HEK293 (cell line): ENCODE measurements at regions not wholly inside any gene's neighbourhood (a gene's known extent, or its start where the extent isn't known, plus 50 kb on each side); places are given as distances from the start of the nearest gene placed in this dataset.

ENCODE experiments used
- GFI1B ChIP-seq: fragments of 450-650 bp; formaldehyde crosslinking; IDR thresholded peaks from 2 replicates; pipeline ENCODE4 v1.5.1; 2016; ENCODE audit warnings: missing biosample characterization, missing genetic modification characterization
- KLF16 ChIP-seq: fragments of 450-650 bp; formaldehyde crosslinking; IDR thresholded peaks from 2 replicates; pipeline ENCODE4 v1.5.1; 2017; ENCODE audit warnings: missing biosample characterization, missing genetic modification characterization
- SETDB1 ChIP-seq: IDR thresholded peaks from one replicate; pipeline ENCODE4 v1.6.1; 2017; ENCODE audit warnings: mild to moderate bottlenecking, low read length, moderate library complexity, mixed read lengths; ENCODE audit not compliant: insufficient read length
- TCF7L2 ChIP-seq: IDR thresholded peaks from 2 replicates; pipeline ENCODE4 v1.6.1; 2011; ENCODE audit warnings: low read depth, mild to moderate bottlenecking, inconsistent platforms, low read length, moderate library complexity, borderline replicate concordance
- ZNF416 ChIP-seq: fragments of 450-650 bp; formaldehyde crosslinking; IDR thresholded peaks from 2 replicates; pipeline ENCODE4 v1.5.1; 2016; ENCODE audit warnings: missing biosample characterization, missing genetic modification characterization
- ZNF555 ChIP-seq: fragments of 450-650 bp; formaldehyde crosslinking; conservative IDR thresholded peaks from 2 replicates; pipeline ENCODE4 v1.5.1; 2017; ENCODE audit warnings: missing biosample characterization, mild to moderate bottlenecking, missing genetic modification characterization, inconsistent platforms
- ZNF558 ChIP-seq: fragments of 450-650 bp; formaldehyde crosslinking; IDR thresholded peaks from 2 replicates; pipeline ENCODE4 v1.5.1; 2016; ENCODE audit warnings: missing biosample characterization, missing genetic modification characterization
- ZSCAN30 ChIP-seq: fragments of 450-650 bp; IDR thresholded peaks from 2 replicates; pipeline ENCODE4 v1.5.1; 2018; ENCODE audit warnings: missing biosample characterization, mild to moderate bottlenecking, missing genetic modification characterization, moderate library complexity
- TF ChIP-seq, protein P1 (sequence below): fragments of 450-650 bp; formaldehyde crosslinking; IDR thresholded peaks from 2 replicates; pipeline ENCODE4 v1.5.1; 2016; ENCODE audit warnings: missing biosample characterization, missing genetic modification characterization
- TF ChIP-seq, protein P2 (sequence below): fragments of 450-650 bp; formaldehyde crosslinking; IDR thresholded peaks from 2 replicates; pipeline ENCODE4 v1.5.1; 2016; ENCODE audit warnings: missing biosample characterization, missing genetic modification characterization
- TF ChIP-seq, protein P3 (sequence below): fragments of 450-650 bp; formaldehyde crosslinking; IDR thresholded peaks from 2 replicates; pipeline ENCODE4 v1.5.1; 2016; ENCODE audit warnings: missing biosample characterization, missing genetic modification characterization, low read depth

DNA sequence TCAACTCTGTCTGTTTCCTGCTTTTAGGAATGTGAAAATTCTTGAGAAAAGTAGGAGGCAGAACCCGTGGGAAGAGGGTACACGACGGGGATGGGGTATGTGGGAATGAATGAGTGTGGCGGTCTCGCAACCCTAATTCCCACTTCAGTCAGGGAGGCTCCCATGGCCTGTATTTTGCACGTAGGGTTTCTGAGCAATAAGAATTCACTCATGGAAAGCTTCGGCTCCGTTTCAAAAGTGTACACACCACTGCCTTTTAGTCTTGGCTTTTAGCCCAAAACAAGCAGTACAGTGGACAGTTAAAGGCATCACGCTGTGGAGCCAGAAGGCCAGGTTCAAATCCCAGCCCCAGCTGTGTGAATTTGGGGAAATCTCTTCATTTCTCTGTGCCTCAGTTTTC is 116.7 kb downstream of the MN1 start:
- TF ChIP-seq, protein P1, sequence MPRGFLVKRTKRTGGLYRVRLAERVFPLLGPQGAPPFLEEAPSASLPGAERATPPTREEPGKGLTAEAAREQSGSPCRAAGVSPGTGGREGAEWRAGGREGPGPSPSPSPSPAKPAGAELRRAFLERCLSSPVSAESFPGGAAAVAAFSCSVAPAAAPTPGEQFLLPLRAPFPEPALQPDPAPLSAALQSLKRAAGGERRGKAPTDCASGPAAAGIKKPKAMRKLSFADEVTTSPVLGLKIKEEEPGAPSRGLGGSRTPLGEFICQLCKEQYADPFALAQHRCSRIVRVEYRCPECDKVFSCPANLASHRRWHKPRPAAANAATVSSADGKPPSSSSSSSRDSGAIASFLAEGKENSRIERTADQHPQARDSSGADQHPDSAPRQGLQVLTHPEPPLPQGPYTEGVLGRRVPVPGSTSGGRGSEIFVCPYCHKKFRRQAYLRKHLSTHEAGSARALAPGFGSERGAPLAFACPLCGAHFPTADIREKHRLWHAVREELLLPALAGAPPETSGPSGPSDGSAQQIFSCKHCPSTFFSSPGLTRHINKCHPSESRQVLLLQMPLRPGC (tag by site-specific recombination) = no peak
- no peak for TF ChIP-seq TCF7L2
- TF ChIP-seq KLF16 = no peak
- TF ChIP-seq ZNF555 = no peak
- TF ChIP-seq, protein P2, sequence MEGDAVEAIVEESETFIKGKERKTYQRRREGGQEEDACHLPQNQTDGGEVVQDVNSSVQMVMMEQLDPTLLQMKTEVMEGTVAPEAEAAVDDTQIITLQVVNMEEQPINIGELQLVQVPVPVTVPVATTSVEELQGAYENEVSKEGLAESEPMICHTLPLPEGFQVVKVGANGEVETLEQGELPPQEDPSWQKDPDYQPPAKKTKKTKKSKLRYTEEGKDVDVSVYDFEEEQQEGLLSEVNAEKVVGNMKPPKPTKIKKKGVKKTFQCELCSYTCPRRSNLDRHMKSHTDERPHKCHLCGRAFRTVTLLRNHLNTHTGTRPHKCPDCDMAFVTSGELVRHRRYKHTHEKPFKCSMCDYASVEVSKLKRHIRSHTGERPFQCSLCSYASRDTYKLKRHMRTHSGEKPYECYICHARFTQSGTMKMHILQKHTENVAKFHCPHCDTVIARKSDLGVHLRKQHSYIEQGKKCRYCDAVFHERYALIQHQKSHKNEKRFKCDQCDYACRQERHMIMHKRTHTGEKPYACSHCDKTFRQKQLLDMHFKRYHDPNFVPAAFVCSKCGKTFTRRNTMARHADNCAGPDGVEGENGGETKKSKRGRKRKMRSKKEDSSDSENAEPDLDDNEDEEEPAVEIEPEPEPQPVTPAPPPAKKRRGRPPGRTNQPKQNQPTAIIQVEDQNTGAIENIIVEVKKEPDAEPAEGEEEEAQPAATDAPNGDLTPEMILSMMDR = no peak
- TF ChIP-seq, protein P3, sequence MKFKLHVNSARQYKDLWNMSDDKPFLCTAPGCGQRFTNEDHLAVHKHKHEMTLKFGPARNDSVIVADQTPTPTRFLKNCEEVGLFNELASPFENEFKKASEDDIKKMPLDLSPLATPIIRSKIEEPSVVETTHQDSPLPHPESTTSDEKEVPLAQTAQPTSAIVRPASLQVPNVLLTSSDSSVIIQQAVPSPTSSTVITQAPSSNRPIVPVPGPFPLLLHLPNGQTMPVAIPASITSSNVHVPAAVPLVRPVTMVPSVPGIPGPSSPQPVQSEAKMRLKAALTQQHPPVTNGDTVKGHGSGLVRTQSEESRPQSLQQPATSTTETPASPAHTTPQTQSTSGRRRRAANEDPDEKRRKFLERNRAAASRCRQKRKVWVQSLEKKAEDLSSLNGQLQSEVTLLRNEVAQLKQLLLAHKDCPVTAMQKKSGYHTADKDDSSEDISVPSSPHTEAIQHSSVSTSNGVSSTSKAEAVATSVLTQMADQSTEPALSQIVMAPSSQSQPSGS (tag by site-specific recombination) = no peak
- no peak for TF ChIP-seq ZNF416 (tag by site-specific recombination)
- no peak for TF ChIP-seq GFI1B (tag by site-specific recombination)
- no peak for TF ChIP-seq SETDB1
- TF ChIP-seq ZSCAN30 (tag by site-specific recombination) = no peak
- no peak for TF ChIP-seq ZNF558
